NAMALWA (cell line): ENCODE measurements at regions not wholly inside any gene's neighbourhood (a gene's known extent, or its start where the extent isn't known, plus 50 kb on each side); places are given as distances from the start of the nearest gene placed in this dataset.
"Not testable (repeated sequence)": the region's sequence is repeated elsewhere in the genome, so short reads cannot be mapped to it uniquely, and the experiment has no call there.

Experiments
- DNase-seq: peaks from one replicate; pipeline ENCODE4 v3.0.0-alpha.2; 2015; ENCODE audit warnings: low spot score

DNA sequence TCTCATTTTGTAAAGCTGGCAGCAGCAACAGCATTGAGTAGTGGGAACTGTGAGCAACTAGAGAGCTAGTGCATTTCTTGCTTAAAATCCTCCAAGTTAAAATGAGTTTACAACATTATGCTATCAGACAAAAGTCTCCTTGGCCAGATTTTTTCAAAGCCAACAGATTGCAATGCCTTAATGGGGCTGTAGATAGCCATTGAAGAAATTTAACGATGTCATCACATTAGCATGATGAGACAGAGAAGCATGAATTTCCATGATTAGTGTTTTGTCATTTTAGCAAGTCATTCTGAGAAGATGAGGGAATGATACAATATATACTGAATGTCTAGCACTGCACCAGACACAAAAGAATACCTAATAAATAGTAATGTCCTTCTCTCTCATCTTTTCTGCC is 307.5 kb upstream of the REG3G start:
- DNase-seq = no peak

DNA sequence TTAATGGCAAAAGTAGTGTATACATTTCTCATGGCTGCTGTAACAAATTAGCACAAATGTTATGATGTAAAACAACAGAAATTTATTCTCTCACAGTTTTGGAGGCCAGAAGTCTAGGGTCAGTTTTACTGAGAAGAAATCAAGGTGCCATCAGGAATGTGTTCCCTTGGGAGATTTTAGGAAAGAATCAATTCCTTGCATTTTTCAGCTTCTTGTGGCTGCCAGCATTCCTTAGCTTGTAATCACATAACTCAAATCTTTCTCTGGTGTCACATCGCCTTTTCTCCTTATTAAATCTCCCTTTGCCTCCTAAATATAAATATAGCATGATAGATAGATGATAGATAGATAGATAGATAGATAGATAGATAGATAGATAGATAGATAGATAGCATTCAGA is 307.0 kb upstream of the REG3G start:
- no peak for DNase-seq

DNA sequence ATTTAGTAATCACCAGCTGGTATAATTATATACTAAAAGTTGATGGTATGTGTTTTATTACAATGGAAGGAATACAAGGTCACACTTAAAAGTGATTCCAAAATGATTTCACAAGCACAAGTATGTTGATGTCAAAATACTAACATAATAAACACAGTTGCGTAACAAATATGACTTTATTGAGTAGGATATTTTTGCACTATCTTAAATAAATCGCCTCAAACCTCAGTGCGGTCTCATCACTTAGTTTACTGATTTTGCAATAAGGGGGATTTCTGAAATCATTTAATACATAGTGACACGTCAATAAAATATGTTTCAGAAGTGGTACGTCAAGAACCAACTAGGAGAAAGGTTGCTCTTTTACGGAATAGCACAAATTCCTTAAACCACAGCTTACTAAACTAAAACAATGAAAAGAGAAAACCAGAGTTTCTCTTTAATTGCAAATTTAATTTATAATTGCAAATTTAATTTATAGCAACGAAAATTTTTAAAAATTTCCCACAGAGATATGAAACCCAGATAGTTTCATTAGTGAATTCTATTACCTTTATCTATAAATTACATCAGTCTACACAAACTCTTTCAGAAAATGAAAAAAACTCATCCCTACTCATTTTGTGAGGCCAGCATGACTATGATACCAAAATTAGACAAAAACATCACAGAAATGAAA is 304.0 kb upstream of the REG3G start:
- DNase-seq = no peak

DNA sequence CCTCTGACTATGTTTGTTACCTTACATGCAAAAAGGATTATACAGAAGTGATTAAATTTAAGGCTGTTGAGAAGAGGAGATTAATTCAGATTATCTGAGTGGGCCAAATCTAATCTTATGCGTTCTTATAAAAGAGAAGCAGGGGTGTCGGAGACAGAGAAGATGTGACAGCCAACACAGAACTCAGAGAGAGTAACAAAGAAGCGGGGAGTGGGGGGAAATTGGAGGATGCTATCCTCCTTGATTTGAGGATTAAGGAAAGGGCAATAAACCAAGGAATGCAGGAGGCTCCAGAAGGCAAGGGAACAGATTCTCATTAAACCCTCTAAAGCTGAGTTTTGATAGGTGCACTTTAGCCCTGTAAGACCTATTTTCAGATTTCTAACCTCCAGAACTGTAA is 291.3 kb upstream of the REG3G start:
- DNase-seq = no peak

DNA sequence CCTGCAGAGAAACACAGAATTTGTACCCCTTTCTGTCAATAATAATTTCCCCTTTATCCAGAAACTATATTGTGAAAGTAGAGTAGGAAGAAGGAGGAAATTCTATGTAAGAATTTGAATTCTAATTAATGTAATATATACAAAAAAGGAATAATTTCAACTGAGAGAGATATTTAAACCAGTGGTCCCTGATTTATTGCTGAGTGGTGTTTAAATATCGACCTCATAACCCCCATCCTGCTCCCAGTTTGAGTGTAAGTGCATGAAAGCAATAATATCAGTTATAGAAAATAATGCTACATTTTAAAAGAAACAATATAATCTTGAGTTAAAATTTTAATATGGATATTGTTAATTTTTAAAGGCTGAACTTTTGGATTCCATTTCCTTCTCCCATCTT is 286.2 kb upstream of the REG3G start:
- no peak for DNase-seq

DNA sequence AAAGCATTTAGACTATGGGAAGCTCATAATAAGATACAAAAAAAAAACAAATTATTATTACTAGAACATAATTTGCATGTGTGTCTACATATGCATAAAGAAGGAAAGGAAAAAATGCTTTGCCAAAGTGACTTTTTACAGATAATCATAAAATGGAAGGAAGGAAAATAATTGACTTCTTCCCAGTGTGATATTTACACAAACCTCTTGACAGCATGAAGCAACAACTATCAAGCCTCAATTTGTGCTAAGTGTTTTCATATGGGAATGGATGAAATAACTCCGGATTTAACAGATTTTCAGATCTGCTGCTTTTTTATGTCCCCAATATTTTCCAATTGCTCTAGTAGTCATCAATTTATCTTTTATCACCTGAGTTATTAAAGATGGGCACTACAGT is 275.9 kb upstream of the REG3G start:
- no peak for DNase-seq

DNA sequence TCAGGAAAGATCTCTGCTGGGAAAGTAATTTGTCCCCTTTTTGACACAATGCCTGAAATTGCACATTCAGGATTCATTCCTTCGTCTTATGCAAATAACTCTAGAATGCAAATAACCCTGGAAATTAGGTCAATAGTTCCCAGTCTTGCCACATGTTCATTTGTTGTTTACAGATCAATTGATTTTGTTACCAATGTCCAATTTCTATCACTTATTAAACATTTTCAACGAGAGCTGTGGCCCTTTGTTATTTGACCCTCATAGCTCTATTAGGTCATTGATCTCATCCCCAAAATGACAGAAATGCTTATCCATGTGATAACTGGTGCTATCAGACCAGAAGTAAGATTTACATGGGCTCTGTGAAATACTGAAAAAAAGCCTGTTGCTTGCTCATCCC is 275.3 kb upstream of the REG3G start:
- no peak for DNase-seq

DNA sequence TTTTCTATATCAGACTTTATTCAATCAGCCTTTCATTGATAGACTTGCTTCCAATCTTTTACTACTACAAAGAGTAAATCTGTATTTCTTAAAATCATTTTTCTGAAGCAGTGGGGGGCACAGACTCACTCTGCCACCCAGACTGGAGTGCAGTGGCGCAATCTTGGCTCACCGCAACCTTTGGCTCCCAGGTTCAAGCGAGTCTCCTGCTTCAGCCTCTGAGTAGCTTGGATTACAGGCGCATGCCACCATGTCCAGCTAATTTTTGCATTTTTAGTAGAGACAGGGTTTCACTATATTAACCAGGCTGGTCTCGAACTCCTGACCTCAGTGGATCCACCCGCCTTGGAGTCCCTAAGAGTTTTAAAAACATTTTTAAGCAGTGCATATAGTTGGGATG is 270.6 kb upstream of the REG3G start:
- DNase-seq = no peak

DNA sequence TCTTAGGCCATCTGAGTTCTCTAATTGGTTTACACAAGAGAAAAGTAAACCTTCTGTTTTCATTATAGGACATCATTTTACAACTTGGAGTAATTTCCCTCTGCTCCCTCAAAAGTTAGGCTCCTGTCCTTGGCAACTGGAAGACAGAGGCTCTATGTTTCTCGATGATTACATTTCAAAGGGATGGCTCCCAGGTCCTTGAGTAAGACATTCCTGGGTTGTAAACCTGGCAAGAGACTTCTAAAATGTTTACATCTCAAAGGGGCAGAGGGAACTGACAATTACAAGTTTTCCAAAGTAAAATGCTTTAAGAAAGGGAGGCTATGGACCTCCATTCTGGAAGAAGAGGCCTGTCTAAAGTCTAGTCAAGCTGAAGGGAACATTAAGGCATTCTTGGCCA is 268.3 kb upstream of the REG3G start:
- no peak for DNase-seq

DNA sequence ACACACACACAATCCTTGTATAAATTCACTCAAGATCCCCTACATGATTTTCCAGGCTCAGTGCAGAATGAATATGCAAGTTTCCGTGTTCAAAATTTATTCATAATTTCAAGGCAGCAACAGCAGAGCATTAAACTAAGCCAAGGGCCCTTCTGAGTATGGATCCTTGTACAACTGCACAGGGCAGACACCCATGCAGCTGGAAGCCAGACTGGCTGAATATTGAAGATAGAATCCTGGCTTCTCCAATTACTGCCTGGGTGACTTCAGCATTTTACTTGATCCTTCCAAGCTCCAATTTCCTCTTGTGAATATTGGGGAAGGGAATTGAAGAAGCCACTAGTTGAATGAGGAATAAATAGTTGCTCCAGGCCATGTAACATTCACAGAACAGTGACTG is 267.9 kb upstream of the REG3G start:
- no peak for DNase-seq

DNA sequence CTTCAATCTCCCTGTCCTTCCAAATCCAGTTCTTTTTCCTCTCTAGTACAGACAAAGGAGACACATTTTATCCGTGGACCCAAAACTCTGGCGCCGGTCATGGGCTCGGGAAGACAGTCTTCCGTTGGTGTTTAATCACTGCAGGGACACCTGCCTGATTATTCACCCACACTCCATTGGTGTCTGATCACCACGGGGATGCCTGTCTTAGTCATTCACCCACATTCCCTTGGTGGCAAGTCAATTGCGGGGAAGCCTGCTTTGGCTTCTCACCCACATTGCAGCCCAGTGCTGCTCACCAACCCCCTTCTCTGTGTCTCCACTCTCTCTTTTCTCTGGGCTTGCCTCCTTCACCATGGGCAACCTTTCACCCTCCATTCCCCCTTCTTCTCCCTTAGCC is 266.7 kb upstream of the REG3G start:
- not testable (repeated sequence) for DNase-seq

DNA sequence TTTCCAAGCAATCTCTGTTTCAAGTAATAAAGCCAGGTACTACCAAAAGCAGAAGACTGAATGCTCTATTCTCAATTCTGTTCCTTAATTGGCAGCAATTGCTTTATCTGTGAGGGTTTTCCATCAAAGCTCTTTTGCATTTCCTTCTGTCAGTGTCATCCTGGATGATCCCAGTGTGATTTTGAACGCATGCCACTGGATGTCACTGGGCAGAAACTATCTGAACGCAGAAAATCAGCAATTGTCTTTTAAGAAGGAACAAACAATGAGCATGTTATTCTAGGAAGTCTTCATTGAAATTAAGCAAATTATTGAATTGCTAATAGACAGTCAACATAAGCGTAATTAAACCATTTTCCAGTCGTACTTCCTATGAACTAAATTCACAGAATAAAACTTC is 259.0 kb upstream of the REG3G start:
- DNase-seq = no peak

DNA sequence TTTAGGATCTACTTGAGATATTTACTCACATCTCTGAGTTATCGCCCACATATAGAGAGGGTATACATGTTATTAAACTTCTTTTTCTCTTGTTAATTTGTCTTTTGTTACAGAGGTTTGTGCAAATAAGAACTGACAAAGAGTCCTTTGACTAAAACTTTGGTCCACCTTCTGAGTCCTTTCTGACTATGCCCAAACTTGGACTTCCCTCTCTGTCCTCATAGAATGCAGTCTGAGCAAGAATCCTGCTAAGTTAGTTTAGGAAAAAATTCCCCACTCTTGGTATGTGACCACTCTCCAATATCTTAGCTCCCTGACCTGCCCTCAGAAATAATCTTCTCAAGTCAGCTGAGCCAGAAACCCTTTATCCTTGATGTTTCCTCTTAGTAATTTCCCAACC is 257.5 kb upstream of the REG3G start:
- DNase-seq = no peak

DNA sequence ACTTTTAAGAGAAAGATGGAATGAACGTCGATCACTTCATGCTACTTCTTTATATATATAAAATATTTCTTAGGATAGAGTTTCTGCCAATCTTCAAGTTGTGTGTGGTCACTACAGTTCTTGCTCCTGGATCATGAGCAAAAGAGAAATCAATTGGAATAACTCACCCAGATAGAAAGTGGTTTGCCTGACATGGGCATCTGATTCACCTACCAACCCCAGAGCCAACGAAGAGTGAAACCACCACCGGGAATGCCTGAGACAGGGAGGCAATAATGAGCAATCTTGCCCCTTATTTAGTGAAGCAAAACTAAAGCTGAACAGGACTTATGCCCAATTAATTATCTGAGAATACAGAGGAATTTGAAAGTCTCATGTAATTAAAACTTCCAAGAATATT is 250.2 kb upstream of the REG3G start:
- no peak for DNase-seq

DNA sequence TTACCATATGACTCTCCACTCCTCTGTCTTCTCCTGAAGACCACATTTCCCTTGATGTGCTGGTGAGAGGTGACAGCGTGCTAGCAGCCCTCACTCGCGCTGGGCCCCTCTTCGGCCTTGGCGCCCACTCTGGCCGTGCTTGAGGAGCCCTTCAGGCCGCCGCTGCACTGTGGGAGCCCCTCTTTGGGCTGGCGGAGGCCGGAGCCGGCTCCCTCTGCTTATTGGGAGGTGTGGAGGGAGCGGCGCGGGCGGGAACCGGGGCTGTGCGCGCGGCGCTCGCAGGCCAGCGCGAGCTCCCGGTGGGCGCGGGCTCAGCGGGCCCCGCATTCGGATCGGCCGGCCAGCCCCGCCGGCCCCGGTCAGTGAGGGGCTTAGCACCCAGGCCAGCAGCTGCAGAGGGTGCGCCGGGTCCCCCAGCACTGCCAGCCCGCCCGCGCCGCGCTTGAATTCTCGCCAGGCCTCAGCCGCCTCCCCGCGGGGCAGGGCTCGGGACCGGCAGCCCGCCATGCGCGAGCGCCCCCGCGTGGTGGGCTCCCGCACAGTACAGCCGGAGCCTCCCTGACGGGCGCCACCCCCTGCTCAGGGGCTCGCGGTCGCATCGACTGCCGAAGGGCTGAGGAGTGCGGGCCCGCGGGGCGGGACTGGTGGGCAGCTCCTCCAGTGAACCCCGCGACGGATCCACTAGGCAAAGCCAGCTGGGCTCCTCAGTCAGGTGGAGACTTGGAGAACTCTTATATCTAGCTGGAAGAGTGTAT is 246.6 kb upstream of the REG3G start:
- DNase-seq = no peak

DNA sequence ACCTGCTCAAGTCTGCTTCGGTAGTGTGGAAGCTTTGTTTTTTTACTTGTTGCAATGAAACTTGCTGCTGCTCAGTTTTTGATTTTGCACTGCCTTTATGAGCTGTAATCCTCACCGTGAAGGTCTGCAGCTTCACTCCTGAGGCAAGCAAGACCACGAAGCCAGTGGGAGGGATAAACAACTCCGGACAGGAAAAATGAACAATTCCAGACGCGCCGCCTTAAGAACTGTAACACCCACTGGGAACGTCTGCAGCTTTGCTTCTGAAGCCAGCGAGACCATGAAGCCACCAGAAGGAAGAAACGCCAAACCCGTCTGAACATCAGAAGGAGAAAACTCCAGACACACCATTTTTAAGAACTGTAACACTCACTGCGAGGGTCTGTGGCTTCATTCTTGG is 245.7 kb upstream of the REG3G start:
- DNase-seq = no peak

DNA sequence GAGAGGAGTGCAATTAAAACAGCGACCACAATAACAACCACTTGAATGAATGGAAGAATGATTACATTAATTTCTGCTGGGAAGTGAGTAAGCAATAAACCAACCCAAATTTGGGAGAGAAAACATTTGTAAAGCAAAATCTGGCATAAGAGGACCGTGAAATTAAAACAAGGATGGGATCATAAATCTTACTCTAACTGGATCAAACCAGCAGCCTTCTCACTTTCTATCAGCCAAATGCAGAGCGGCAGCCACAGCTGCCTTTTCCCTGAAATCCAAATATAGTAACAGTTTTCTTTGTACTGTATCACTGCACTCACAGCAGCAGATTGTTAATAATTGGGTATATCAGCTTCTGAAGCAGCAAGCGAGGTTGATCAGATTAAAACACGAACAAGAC is 245.2 kb upstream of the REG3G start:
- DNase-seq = no peak

DNA sequence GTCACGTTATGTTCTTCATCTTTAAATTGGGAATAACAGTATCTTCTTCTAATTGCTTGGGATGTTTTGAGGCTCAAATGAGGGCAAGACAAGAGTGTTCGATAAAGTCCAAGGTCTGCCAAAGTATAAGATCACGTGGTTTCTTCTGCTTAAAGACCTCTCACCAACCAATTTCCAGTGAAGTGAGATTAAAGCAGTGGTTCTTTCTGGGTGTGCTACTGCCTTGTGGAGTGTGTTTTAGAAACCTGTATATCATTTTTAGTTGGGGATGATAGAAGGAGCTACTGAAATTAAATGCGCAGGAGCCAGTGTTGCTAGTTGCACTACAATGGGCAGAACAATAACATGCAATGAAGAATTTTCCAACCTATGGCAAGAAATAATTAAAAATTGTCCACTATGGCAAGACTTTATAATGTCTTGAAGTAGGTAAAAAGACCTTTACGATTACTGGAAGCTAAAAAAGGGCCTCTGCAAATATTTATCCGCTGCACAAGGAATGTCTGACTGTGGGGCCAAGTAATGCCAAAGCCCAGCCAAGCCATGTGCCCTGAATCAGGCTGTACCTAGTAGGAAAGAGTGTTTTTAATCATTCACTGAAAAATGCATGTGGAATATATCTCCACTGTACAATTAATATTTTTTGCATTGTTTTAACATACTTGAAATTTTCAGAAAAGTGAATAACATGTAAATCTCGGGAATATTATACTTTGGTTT is 244.5 kb upstream of the REG3G start:
- DNase-seq = no peak

DNA sequence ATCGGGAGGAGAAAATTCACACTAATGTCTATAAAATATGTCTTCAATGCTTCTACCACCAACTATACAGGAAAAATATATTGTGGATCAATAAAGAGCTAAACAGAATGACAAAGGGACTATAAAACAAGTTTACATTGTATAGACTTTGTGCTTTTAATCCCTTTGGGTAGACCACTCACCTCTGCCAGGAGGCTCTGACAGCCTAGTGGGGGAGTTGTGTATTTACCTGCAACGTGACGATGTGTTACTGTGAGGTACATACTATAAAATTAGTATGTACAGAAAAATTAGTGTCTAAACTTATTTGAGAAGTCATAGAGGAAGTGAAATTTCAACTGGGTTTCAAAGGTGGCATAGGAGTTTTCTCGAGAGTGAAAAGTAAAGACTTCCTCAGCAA is 243.3 kb upstream of the REG3G start:
- DNase-seq = no peak

DNA sequence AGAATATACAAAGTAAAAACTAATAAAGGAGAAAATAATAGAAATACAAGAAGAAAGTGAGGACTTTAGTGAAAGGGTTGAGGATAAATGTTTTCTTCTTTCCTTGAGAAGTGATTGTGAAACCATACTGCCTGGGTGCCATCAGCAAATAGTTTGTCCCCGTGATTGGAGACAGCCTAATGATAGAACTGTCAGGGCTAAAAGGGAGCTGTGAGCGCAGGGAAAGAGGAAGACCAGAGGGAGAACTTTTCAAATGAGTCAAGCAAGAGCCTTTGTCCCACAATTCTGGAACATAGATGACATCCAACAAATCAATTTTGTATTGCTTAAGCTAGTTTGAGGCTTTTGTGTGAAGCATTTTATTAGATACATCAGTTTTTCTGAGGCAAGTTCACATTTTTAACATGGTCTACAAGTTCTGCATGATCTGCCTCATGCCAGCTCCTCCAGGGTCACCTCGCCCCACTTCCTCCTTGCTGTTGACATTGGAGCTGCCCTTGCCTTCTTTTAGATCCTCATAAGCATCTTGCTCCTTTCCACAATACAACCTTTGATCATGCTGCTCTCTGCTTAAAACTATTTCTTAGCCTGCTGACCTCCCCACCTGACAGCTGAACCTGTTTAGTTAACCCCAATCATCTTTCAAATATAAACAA is 213.4 kb upstream of the REG3G start:
- DNase-seq = no peak

DNA sequence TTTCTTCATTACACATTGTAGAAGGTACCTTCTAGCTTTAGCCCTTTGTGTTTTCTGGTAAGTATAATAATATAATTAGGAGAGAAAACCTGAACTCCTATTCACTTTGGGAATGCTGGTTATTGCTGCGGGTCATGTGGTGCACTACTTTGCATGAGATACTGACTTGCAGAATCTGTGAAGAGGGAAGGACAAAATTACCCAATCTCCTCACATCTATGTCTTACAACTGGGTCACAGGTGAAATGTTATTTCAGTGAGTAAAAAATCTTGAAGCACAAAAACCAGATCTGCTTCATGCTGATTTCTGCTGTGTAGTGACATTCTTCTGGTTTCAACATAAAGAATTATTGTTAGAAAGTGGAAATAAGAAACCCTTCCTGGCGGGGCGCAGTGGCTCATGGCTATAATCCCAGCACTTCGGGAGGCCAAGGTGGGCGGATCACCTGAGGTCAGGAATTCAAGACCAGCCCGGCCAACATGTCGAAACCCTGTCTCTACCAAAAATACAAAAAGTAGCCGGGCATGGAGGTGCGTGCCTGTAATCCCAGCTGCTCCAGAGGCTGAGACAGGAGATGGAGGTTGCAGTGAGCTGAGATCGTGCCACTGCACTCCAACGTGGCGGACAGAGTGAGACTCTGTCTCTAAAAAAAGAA is 211.0 kb upstream of the REG3G start:
- DNase-seq = no peak

DNA sequence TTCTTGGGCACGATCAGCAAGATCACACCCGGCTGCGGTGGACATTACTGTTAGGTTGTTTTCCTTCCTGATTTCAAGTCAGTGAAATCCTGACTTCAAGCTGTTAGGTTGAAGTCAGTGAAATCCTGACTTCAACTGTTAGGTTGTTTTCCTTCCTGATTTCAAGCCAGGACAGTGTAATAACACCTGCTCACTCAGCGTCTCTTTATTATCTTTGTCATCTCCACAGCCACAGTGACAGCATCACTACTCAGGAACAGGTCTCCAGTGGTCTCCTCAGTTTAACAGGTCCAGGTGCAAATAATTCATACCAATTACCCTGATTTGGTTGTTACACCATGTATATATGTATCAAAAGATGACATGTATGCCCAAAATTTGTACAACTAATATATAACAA is 208.1 kb upstream of the REG3G start:
- DNase-seq = no peak
